OCI-LY1 (cell line): ENCODE measurements at regions not wholly inside any gene's neighbourhood (a gene's known extent, or its start where the extent isn't known, plus 50 kb on each side); places are given as distances from the start of the nearest gene placed in this dataset.
"Not testable (repeated sequence)": the region's sequence is repeated elsewhere in the genome, so short reads cannot be mapped to it uniquely, and the experiment has no call there.

Experiments
- H2AFZ ChIP-seq: fragments of 200-600 bp; sonication (generic), shearing (Covaris generic); 2 replicates; pipeline ENCODE4 v1.6.0; 2014; ENCODE audit warnings: antibody characterized with exemption, mild to moderate bottlenecking, low read length
- H3F3A ChIP-seq: fragments of 200-600 bp; sonication (generic), shearing (Covaris generic); 2 replicates; pipeline ENCODE4 v1.6.0; 2014; ENCODE audit warnings: mild to moderate bottlenecking, antibody characterized with exemption, low read length, moderate library complexity; ENCODE audit not compliant: insufficient read depth
- H3K27ac ChIP-seq: fragments of 200-600 bp; sonication (generic); 2 replicates; pipeline ENCODE4 v1.5.1; 2014; ENCODE audit warnings: low read length, mixed run types, mild to moderate bottlenecking, low read depth; ENCODE audit not compliant: poor library complexity, severe bottlenecking
- H3K27me3 ChIP-seq: fragments of 200-600 bp; sonication (generic); 2 replicates; pipeline ENCODE4 v1.6.0; 2014; ENCODE audit warnings: antibody characterized with exemption, mild to moderate bottlenecking, low read length, moderate library complexity; ENCODE audit not compliant: insufficient read depth
- H3K36me3 ChIP-seq: fragments of 200-600 bp; sonication (generic); 2 replicates; pipeline ENCODE4 v1.6.1; 2014; ENCODE audit warnings: mild to moderate bottlenecking, antibody characterized with exemption, low read length, moderate library complexity, mixed read lengths; ENCODE audit not compliant: insufficient read depth
- H3K4me1 ChIP-seq: fragments of 200-600 bp; sonication (generic); 2 replicates; pipeline ENCODE4 v1.5.1; 2014; ENCODE audit warnings: mild to moderate bottlenecking, low read length, moderate library complexity; ENCODE audit not compliant: insufficient read depth, severe bottlenecking
- H3K4me2 ChIP-seq: fragments of 200-600 bp; sonication (generic), shearing (Covaris generic); 2 replicates; pipeline ENCODE4 v1.6.1; 2014; ENCODE audit warnings: low read length
- H3K4me3 ChIP-seq: fragments of 200-600 bp; sonication (generic); 2 replicates; pipeline ENCODE4 v1.5.1; 2014; ENCODE audit warnings: low read length, low read depth, mild to moderate bottlenecking, mixed read lengths; ENCODE audit not compliant: poor library complexity, severe bottlenecking
- H3K79me2 ChIP-seq: fragments of 200-600 bp; shearing (Covaris generic); 2 replicates; pipeline ENCODE4 v1.6.1; 2016; ENCODE audit warnings: mixed run types, low read length, mixed read lengths; ENCODE audit not compliant: insufficient read depth
- H3K9ac ChIP-seq: fragments of 200-600 bp; sonication (generic), shearing (Covaris generic); 2 replicates; pipeline ENCODE4 v1.6.1; 2014; ENCODE audit warnings: mild to moderate bottlenecking, low read length, mixed read lengths
- H3K9me2 ChIP-seq: fragments of 200-600 bp; sonication (generic), shearing (Covaris generic); 2 replicates; pipeline ENCODE4 v1.6.1; 2014; ENCODE audit warnings: low read depth, mild to moderate bottlenecking, low read length, mixed read lengths
- H3K9me3 ChIP-seq: fragments of 200-600 bp; shearing (Covaris generic); 2 replicates; pipeline ENCODE4 v1.6.1; 2014; ENCODE audit warnings: low read length, mixed read lengths
- H4K20me1 ChIP-seq: fragments of 200-600 bp; sonication (generic), shearing (Covaris generic); 2 replicates; pipeline ENCODE4 v1.6.0; 2016; ENCODE audit warnings: mild to moderate bottlenecking, low read length; ENCODE audit not compliant: insufficient read depth
- EZH2 ChIP-seq: fragments of 200-600 bp; sonication (generic), shearing (Covaris generic); IDR thresholded peaks from 2 replicates; pipeline ENCODE4 v1.8.0; 2017; ENCODE audit warnings: borderline replicate concordance, mixed run types, mild to moderate bottlenecking, antibody characterized with exemption, low read length, moderate library complexity, mixed read lengths
- TF ChIP-seq, protein P1 (sequence below): fragments of 200-600 bp; sonication (generic), shearing (Covaris generic); IDR thresholded peaks from 2 replicates; pipeline ENCODE4 v1.5.1; 2017; ENCODE audit warnings: mild to moderate bottlenecking, antibody characterized with exemption, low read length, moderate library complexity, mixed read lengths

DNA sequence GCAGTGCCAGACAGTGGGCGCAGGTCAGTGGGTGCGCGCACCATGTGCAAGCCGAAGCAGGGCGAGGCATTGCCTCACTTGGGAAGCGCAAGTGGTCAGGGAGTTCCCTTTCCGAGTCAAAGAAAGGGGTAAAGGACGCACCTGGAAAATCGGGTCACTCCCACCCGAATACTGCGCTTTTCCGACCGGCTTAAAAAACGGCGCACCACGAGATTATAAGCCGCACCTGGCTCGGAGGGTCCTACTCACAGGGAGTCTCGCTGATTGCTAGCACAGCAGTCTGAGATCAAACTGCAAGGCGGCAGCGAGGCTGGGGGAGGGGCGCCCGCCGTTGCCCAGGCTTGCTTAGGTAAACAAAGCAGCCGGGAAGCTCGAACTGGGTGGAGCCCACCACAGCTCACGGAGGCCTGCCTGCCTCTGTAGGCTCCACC is 77.9 kb downstream of the NR4A2 start:
- H3K9me3 ChIP-seq, H3K27me3 ChIP-seq, H2AFZ ChIP-seq, H3K27ac ChIP-seq, H3K4me1 ChIP-seq, H3K9ac ChIP-seq, H3K36me3 ChIP-seq, H3K4me2 ChIP-seq, H3F3A ChIP-seq, H3K79me2 ChIP-seq, H3K9me2 ChIP-seq, H3K4me3 ChIP-seq, H4K20me1 ChIP-seq: not testable (repeated sequence)

DNA sequence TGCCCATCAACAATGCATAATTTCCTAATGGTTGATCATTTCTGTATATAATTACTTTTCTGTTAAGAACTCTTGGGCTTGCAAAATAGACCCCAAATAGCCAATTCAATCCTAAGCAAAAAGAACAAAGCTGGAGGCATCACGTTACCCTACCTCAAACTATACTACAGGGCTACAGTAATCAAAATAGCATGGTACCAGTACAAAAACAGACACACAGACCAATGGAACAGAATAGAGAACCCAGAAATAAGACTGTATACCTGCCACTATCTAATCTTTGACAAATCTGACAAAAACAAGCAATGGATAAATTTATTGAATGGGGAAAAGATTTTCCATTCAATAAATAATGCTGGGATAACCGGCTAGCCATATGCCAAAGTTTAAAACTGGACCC is 78.8 kb downstream of the NR4A2 start:
- Histone ChIP-seq H3K27me3 (no peaks in the 10 kb centered on the region), H3K9ac (no peak overlapping the region), H3K79me2 (no peaks in the 10 kb centered on the region), H3K4me2 (no peak overlapping the region), H2AFZ (no peak overlapping the region), H3K9me3 (no peaks in the 10 kb centered on the region), H3F3A (no peaks in the 10 kb centered on the region), H4K20me1 (no peaks in the 10 kb centered on the region), H3K36me3 (no peaks in the 10 kb centered on the region), H3K4me3 (no peak overlapping the region), H3K27ac (no peak overlapping the region), H3K9me2 (no peaks in the 10 kb centered on the region), H3K4me1 (no peaks in the 10 kb centered on the region)
- TF ChIP-seq EZH2 = no peak
- TF ChIP-seq, protein P1, sequence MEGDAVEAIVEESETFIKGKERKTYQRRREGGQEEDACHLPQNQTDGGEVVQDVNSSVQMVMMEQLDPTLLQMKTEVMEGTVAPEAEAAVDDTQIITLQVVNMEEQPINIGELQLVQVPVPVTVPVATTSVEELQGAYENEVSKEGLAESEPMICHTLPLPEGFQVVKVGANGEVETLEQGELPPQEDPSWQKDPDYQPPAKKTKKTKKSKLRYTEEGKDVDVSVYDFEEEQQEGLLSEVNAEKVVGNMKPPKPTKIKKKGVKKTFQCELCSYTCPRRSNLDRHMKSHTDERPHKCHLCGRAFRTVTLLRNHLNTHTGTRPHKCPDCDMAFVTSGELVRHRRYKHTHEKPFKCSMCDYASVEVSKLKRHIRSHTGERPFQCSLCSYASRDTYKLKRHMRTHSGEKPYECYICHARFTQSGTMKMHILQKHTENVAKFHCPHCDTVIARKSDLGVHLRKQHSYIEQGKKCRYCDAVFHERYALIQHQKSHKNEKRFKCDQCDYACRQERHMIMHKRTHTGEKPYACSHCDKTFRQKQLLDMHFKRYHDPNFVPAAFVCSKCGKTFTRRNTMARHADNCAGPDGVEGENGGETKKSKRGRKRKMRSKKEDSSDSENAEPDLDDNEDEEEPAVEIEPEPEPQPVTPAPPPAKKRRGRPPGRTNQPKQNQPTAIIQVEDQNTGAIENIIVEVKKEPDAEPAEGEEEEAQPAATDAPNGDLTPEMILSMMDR = no peak

DNA sequence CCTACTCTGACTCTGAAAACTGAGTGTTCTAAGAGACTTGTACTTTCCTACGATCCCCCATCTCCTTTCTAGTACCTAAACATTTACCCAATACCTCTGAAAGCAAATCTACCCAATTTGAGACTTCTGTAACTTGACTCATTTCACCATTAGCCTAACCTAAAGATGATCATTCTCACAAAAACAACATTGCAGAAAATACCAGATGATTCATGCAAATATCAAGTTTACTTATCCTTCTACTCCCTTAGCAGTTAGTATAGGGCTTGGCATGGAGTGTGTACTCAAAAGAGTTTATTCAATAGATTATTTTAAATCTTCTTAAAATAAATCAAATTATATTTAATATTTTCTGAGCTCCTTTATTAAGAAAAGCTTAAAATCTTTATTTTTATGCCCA is 89.6 kb downstream of the NR4A2 start:
- no peaks in the 10 kb centered on the region for H4K20me1 ChIP-seq

DNA sequence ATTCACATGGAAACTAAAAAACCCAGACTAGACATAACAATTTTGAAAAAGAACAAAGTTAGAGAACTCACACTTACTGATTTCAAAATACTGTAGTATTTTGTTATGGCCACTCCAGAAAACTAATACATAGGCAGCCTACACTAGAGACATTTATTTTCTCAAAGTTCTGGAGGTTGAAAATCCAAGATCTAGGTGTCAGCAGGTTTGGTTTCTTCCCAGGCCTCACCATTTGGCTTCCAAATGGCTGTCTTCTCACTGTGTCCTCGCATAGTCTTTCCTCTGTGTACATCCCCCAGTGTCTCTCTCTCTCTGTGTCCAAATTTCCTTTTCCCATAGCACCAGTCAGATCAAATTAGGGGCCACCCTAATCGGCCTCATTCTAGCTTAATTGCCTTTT is 95.0 kb downstream of the NR4A2 start:
- H4K20me1 ChIP-seq = no peaks in the 10 kb centered on the region
- H3K9me3 ChIP-seq = 0 out of 2 replicates have a peak, but pooled peaks cover 3% of the 10 kb centered on the region
- no peak overlapping the region for H2AFZ ChIP-seq
- no peaks in the 10 kb centered on the region for H3K79me2 ChIP-seq
- no peak overlapping the region for H3K4me2 ChIP-seq
- no peak overlapping the region for H3K9ac ChIP-seq
- H3K4me3 ChIP-seq = no peak overlapping the region
- H3K4me1 ChIP-seq = no peaks in the 10 kb centered on the region
- H3K36me3 ChIP-seq = no peaks in the 10 kb centered on the region
- no peak overlapping the region for H3K27ac ChIP-seq
- no peaks in the 10 kb centered on the region for H3K9me2 ChIP-seq
- H3K27me3 ChIP-seq = no peaks in the 10 kb centered on the region
- TF ChIP-seq, protein P1 = no peak
- TF ChIP-seq EZH2 = no peak
- no peaks in the 10 kb centered on the region for H3F3A ChIP-seq

More for the DNA sequence above, 89.6 kb downstream of the NR4A2 start:
- Histone ChIP-seq H3K79me2 (no peaks in the 10 kb centered on the region), H3K4me1 (no peaks in the 10 kb centered on the region), H3K9me3 (0 out of 2 replicates have a peak, but pooled peaks cover under 1% of the 10 kb centered on the region), H3K9ac (no peak overlapping the region), H3K9me2 (no peaks in the 10 kb centered on the region), H3K27ac (no peak overlapping the region), H3K36me3 (no peaks in the 10 kb centered on the region), H3F3A (no peaks in the 10 kb centered on the region), H3K4me3 (no peak overlapping the region), H3K27me3 (no peaks in the 10 kb centered on the region), H2AFZ (no peak overlapping the region), H3K4me2 (no peak overlapping the region)
- TF ChIP-seq EZH2 = no peak
- TF ChIP-seq, protein P1 = no peak
